Epithelial cell of esophagus (primary cell): ENCODE measurements at regions not wholly inside any gene's neighbourhood (a gene's known extent, or its start where the extent isn't known, plus 50 kb on each side); places are given as distances from the start of the nearest gene placed in this dataset.

Source experiments
- DNase-seq: peaks from one replicate; pipeline ENCODE4 v3.0.0; 2010; ENCODE audit warnings: low read depth
- H3K4me3 ChIP-seq: 2 replicates; pipeline ENCODE4 v1.5.1; 2011; ENCODE audit warnings: mild to moderate bottlenecking, low read length, control low read depth
- TF ChIP-seq, protein P1 (sequence below): IDR thresholded peaks from 2 replicates; pipeline ENCODE4 v1.5.1; 2011; ENCODE audit warnings: low read depth, mild to moderate bottlenecking, low read length, control low read depth, inconsistent platforms; ENCODE audit not compliant: insufficient read depth; ENCODE audit errors: missing control alignments

DNA sequence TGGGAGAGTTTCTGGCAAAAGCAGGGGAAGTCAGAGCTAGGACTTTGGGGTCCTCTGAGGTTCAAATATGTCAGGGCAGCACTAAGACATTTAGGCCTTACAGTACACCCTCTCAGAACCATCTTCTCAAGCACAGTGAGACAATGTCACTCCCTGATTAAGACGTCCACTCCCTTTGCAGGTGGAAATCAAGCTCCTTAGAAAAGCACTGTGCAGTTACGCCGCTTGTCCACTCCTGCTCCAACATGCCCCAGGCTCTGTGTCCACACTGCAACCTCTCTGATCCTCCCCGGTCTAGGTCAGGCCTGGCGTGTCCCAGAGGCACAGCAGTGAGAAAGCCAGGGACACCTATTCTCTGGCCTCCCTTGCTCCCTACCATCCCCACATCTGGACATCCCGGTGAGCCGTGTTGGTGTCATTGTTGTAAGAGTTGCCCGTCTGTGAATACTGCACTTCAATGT lies 528.6 kb upstream of the ID2 start:
- TF ChIP-seq, protein P1, sequence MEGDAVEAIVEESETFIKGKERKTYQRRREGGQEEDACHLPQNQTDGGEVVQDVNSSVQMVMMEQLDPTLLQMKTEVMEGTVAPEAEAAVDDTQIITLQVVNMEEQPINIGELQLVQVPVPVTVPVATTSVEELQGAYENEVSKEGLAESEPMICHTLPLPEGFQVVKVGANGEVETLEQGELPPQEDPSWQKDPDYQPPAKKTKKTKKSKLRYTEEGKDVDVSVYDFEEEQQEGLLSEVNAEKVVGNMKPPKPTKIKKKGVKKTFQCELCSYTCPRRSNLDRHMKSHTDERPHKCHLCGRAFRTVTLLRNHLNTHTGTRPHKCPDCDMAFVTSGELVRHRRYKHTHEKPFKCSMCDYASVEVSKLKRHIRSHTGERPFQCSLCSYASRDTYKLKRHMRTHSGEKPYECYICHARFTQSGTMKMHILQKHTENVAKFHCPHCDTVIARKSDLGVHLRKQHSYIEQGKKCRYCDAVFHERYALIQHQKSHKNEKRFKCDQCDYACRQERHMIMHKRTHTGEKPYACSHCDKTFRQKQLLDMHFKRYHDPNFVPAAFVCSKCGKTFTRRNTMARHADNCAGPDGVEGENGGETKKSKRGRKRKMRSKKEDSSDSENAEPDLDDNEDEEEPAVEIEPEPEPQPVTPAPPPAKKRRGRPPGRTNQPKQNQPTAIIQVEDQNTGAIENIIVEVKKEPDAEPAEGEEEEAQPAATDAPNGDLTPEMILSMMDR: no peak
- no peak for DNase-seq
- H3K4me3 ChIP-seq: no peak overlapping the region

DNA sequence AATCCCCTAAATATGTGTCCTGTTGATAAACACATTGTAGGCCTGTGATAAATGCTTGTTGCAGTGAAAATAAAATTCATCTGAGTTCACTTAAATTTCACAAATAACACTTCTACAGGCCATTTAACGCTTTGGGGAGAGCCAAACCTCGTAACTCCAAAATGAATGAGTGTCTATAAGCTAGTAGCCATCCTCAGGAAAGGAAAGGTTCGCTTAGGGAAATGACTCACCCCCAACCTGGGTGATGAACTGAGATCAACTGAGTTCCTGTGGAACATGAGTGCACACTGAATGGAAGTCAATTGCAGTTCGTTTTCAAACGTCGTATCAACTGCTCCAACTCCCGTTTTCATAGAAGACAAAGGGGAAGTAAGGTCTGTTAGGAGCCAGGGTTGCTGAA lies 527.6 kb upstream of the ID2 start:
- no peak overlapping the region for H3K4me3 ChIP-seq
- no peak for DNase-seq
- TF ChIP-seq, protein P1: no peak

DNA sequence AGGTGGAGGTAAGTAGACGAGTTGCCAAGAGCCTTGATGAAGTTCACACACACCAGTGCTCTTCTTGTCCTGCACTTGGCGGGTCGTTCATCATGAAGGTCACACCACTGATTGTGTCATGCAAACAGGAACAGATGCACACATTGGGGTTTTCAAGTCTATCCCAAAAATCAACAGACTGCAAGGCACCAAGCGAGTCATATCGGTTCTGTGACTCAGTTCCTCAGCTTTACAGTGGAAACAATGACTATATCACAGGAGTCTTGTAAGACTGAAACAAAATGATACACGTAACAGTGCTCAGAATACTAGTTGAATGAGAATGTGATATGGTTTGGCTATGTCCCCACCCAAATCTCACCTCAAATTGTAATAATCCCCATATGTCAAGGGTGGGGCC lies 526.9 kb upstream of the ID2 start:
- no peak for DNase-seq
- TF ChIP-seq, protein P1: no peak

DNA sequence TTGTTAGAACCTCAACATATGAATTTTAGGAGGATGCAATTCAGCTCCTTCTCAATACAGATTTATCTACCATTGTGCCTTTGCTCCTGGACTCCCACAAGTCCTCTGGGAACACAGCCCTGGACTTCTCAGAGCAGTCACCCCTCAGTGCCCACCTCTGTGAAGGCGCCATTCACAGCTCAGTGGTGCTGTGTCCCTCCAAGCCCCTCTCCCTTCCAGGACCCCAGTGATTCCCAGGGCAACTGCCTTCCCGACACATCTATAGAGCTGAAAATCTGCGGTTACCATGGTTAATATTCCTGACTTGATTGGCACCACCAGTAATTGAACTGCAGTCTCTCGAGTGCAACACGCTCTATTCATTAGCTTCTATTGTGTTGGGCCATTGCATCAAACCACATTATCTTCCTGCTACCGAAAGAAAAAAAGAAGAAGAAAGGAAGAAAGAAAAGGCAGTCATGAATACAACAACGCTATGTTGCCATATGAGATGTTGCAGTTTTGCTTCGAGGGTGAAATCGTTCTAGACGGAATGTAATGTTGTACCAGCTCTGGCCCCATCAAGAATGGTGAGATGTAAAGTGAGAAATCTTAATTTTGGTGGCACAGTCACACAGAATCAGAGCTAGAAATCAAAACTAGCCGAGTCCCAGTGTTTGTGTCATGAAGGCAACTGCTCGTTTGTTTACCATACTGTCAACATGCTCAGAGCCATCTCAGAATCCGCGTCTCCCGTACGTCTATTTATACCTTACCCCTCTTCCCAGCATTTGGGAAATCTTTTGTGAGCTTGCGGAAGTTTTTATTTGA lies 524.0 kb upstream of the ID2 start:
- no peak overlapping the region for H3K4me3 ChIP-seq
- TF ChIP-seq, protein P1: no peak
- no peak for DNase-seq

More for the DNA sequence above, 526.9 kb upstream of the ID2 start:
- H3K4me3 ChIP-seq: no peak overlapping the region

DNA sequence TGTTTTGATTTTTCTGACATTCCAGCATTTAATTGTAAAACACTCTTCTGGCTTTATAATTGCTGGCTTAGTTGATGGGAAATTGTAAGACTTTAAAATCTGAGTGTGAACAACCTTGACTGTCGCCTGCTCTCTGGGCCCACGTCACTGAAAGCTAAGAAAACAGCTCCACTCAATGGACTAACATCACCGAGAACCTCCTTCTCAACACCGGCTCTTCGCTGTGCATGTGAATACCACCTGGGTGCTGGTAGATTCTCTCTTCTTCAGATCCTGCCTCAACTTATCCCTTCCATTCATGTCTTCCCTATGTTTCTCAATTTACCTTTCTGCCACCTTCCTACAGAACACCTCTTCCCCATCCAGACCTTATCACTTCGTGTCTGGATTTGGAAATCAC lies 523.1 kb upstream of the ID2 start:
- TF ChIP-seq, protein P1: no peak
- DNase-seq: no peak
- no peak overlapping the region for H3K4me3 ChIP-seq

DNA sequence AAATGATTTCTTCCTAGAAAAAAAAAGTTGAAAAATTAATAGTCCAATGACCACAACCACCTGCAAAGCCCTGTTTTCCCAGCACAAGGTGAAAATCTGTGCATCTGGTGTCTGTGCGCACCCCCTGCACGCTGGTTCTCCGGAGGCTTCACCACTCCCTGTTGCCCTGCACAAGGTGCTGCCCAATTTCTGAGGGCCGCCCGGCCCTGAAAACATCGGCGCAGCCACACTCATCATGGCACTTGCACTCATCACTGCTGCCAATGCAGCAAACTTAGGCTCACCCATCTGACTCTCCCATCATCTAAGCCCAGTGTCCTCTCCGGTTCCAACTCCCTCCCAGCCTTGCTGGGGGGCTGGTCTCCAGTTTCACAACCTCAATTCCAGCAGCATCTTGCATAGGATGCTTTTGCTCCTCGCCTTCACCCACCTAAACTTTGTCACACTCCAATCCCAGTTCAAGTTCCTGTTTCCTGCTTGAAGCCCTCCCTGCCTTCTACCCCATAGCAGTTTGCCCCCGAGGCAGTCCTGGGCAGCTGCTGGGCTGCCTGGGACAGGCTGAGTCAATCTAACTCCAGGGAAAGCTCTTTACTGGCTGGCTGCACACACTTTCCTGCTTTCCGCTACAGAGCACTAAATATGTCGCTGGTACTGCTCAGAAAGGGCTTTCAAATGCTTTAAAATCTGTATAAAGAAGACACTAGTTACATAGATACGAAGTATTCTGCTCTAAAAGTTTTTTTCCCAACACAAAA lies 522.5 kb upstream of the ID2 start:
- no peak overlapping the region for H3K4me3 ChIP-seq
- DNase-seq: no peak
- TF ChIP-seq, protein P1: no peak
